Lung (tissue), 11 donors: ENCODE measurements at regions not wholly inside any gene's neighbourhood (a gene's known extent, or its start where the extent isn't known, plus 50 kb on each side); places are given as distances from the start of the nearest gene placed in this dataset.
A peak's percentile ranks its signal among the peaks of the same experiment; 100 is the strongest.
"Not testable (repeated sequence)": the region's sequence is repeated elsewhere in the genome, so short reads cannot be mapped to it uniquely, and the experiment has no call there.

ENCODE experiments used
- ATAC-seq: fragments of 200-7000 bp; cut with Tn5 transposase; one replicate; pipeline ENCODE4 v1.9.1; 2020; ENCODE audit warnings: moderate number of reproducible peaks; ENCODE audit not compliant: insufficient read depth, low FRiP score
- DNase-seq, 3 donors: peaks; one replicate each; pipeline ENCODE4 v3.0.0-alpha.2; 2013 to 2017
- H3K27ac ChIP-seq, 2 donors: one replicate each; pipeline ENCODE4 v1.5.1; 2013; ENCODE audit warnings: mild to moderate bottlenecking in 2 of 2, moderate library complexity in 2 of 2, control low read depth in 1 of 2, inconsistent platforms in 1 of 2, low read depth in 1 of 2, low read length in 1 of 2
- H3K27me3 ChIP-seq, 3 donors: one replicate each; pipeline ENCODE4 v1.5.1; 2013; ENCODE audit warnings: low read length in 2 of 3; ENCODE audit not compliant: control insufficient read depth in 3 of 3, insufficient read depth in 3 of 3
- H3K36me3 ChIP-seq, 4 donors: one replicate each; pipeline ENCODE4 v1.5.1; 2013; ENCODE audit warnings: low read length in 4 of 4, mild to moderate bottlenecking in 1 of 4, moderate library complexity in 1 of 4; ENCODE audit not compliant: control insufficient read depth in 4 of 4, insufficient read depth in 4 of 4
- H3K4me1 ChIP-seq, 5 donors: one replicate each; pipeline ENCODE4 v1.5.1; 2013; ENCODE audit warnings: low read length in 5 of 5, mild to moderate bottlenecking in 2 of 5, moderate library complexity in 1 of 5; ENCODE audit not compliant: control insufficient read depth in 5 of 5, insufficient read depth in 5 of 5
- H3K4me3 ChIP-seq: one replicate; pipeline ENCODE4 v1.5.1; 2013; ENCODE audit warnings: mild to moderate bottlenecking, control low read depth, moderate library complexity
- H3K9ac ChIP-seq, 2 donors: one replicate each; pipeline ENCODE4 v1.5.1; 2013; ENCODE audit warnings: low read length in 2 of 2, control low read depth in 1 of 2; ENCODE audit not compliant: insufficient read depth in 1 of 2
- H3K9me3 ChIP-seq, 4 donors: one replicate each; pipeline ENCODE4 v1.5.1; 2013; ENCODE audit warnings: low read length in 3 of 4, mild to moderate bottlenecking in 1 of 4, moderate library complexity in 1 of 4; ENCODE audit not compliant: control insufficient read depth in 4 of 4, insufficient read depth in 3 of 4
- WGBS, 2 donors: extraction: QIAGEN DNeasy Blood & Tissue Kit; methylation state at CpG; one replicate each; pipeline ENCODE4 v1.1.7; 2013; 5-methylcytosine and 5-hydroxymethylcytosine counted together
- TF ChIP-seq, protein P1 (sequence below): IDR thresholded peaks from 2 replicates; pipeline ENCODE4 v1.5.1; 2012; ENCODE audit warnings: mild to moderate bottlenecking; ENCODE audit errors: control extremely low read depth, extremely low read depth
- donor health status: control.
- donor health status: control.
- donor health status: Bipolar disorder and iron deficiency.
- donor health status: healthy.
- donor health status: DM: yes; HTN: yes; CAD: no.

DNA sequence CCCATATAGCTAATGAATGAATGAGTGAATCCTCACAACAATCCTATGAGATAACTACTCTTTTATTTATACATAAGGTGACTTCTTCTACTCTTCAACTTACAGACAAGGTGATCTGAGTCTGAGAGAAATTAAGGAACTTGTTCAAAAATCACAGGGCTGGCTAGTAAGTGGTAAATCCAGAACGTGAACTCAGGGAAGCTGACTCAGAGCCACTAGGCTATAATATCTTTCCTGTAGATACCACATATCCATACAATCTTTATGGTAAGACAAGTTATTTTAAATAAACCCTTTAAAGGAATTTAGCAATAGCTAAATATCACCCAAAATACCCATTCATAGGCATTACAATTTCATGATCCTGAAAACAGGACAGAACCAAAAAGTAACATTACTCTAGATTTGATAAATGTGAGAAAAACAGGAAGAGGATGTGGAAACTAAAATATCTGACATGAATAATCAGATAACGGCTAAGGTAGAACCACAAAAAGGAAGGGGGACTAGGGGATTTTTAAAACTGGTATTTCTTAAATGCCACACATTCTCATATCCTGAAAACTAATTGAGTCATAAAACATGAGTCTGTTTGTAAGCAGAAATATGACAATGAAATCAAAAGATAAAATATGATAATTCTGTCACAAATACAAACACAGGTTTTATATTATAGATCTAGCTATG lies 119.7 kb downstream of the NBPF8 start:
- not testable (repeated sequence) for H3K36me3 ChIP-seq, H3K27me3 ChIP-seq, H3K4me3 ChIP-seq, DNase-seq, H3K9ac ChIP-seq, H3K9me3 ChIP-seq, H3K4me1 ChIP-seq, ATAC-seq, H3K27ac ChIP-seq
- WGBS, 2 donors, result 14 to 32% methylated on average over 2 of the region's 2 CpGs

DNA sequence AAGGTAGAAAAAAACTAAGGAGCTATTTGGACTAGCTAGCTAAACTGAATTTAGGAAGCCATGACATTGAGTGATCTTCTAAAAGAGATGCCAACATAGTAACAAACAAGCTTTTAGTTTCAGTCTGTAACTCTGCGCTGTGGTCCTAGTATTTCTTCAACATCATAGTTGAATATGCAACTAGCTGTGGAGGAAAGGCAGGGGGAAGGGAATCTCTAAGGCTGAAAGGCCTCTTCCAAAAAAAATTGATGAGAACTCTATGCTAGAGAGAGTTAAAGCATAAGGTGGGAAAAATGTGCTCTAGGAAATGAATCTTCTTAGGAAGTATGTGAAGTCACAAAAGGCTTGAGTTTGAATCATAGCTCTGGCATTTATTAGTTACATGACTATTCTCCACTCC lies 120.2 kb downstream of the NBPF8 start:
- WGBS, 2 donors, result 59 to 60% methylated on average over 1 of the region's 1 CpG
- not testable (repeated sequence) for DNase-seq, H3K27ac ChIP-seq, H3K36me3 ChIP-seq, H3K9me3 ChIP-seq, H3K4me3 ChIP-seq, H3K9ac ChIP-seq, H3K4me1 ChIP-seq, H3K27me3 ChIP-seq, ATAC-seq

DNA sequence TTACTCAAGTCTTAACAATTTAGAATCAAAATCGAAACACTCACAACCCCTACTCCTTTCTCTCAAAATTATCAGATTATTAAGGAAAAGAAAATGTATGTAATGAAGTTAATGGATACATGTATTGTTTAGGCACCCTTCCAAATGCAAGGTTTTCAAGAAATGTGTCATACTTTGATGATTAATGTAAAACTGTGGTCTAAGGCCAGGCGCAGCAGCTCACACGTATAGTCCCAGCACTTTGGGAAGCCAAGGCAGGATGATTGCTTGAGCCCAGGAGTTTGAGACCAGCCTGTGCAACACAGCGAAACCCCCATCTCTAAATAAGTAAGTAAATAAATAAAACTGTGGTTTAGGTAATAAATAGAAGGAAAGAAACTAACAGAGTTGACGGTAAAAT lies 126.6 kb downstream of the NBPF8 start:
- H3K27me3 ChIP-seq, DNase-seq, H3K9me3 ChIP-seq, H3K36me3 ChIP-seq, H3K9ac ChIP-seq, ATAC-seq, H3K27ac ChIP-seq, H3K4me1 ChIP-seq, H3K4me3 ChIP-seq: not testable (repeated sequence)
- 88 to 100% methylated on average over 1 of the region's 5 CpGs for WGBS, 2 donors

DNA sequence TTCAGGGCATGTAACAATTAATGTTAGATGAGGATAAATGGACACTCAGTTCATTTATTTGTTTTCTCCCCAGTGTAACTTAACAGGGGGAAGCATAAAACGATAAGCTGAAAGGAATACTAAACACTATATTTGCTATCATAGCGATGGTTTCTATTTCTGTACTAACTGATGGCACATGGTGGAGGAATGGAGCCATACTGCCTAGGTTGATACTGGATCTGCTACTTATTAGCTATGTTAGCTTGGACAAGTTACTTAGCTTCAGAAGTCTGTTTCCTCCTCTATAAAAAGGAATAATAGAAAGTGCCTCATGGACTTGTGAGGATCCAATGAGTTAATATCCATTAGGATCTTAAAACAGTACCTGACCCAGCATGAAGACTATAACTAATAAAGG lies 127.5 kb downstream of the NBPF8 start:
- not testable (repeated sequence) for DNase-seq, H3K9ac ChIP-seq, H3K27me3 ChIP-seq, H3K27ac ChIP-seq, H3K4me1 ChIP-seq, H3K9me3 ChIP-seq, ATAC-seq, H3K4me3 ChIP-seq, H3K36me3 ChIP-seq
- WGBS, 2 donors, result no CpG with 5 or more reads among the region's 2 CpGs

DNA sequence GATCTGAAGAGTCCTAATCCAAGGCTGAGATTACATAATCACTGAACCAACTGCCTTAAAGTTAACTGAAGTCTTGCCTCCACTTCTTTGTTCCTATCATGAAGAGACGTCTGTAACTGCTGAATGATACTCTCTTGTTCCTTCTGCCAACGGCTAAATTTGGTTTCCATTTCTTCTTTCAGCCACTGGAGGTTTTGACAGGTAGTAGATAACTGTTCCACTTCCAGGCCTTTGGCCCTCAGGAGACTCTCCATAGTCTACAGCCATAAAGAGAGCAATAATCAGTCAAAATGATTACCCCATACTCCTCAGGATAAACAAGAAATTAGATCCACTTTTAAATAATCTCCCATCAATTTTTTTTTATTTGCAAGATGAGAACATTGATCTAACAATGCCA lies 128.1 kb downstream of the NBPF8 start:
- not testable (repeated sequence) for DNase-seq, H3K4me1 ChIP-seq, H3K27ac ChIP-seq, H3K9me3 ChIP-seq, H3K27me3 ChIP-seq, ATAC-seq, H3K9ac ChIP-seq, H3K4me3 ChIP-seq, H3K36me3 ChIP-seq
- WGBS, 2 donors, result no CpG with 5 or more reads among the region's 2 CpGs

DNA sequence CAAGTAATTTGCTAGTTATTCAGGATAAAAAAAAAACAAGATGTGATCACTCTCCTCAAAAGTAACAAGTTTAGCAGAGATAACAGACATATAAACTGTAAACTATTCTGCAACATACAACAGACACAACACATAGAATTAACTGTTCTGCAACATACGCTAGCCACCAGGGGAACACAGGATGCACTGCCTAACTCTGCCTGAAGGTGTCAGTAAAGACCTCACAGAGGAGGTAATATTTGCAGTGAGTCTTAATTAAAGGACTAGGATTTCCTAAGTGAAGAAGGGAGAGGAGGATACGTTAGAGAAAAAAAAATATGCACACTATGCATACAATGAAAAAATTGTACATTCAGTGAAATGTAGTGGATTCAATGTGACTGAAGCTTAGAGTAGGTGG lies 129.6 kb downstream of the NBPF8 start:
- H3K4me1 ChIP-seq, H3K9ac ChIP-seq, H3K9me3 ChIP-seq, H3K36me3 ChIP-seq, DNase-seq, H3K27me3 ChIP-seq, H3K4me3 ChIP-seq, H3K27ac ChIP-seq: not testable (repeated sequence)
- TF ChIP-seq, protein P1, sequence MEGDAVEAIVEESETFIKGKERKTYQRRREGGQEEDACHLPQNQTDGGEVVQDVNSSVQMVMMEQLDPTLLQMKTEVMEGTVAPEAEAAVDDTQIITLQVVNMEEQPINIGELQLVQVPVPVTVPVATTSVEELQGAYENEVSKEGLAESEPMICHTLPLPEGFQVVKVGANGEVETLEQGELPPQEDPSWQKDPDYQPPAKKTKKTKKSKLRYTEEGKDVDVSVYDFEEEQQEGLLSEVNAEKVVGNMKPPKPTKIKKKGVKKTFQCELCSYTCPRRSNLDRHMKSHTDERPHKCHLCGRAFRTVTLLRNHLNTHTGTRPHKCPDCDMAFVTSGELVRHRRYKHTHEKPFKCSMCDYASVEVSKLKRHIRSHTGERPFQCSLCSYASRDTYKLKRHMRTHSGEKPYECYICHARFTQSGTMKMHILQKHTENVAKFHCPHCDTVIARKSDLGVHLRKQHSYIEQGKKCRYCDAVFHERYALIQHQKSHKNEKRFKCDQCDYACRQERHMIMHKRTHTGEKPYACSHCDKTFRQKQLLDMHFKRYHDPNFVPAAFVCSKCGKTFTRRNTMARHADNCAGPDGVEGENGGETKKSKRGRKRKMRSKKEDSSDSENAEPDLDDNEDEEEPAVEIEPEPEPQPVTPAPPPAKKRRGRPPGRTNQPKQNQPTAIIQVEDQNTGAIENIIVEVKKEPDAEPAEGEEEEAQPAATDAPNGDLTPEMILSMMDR, result peak; percentile 62
- ATAC-seq, result peak; percentile 85
- WGBS, 2 donors, result 8 to 11% methylated on average over 1 of the region's 2 CpGs

DNA sequence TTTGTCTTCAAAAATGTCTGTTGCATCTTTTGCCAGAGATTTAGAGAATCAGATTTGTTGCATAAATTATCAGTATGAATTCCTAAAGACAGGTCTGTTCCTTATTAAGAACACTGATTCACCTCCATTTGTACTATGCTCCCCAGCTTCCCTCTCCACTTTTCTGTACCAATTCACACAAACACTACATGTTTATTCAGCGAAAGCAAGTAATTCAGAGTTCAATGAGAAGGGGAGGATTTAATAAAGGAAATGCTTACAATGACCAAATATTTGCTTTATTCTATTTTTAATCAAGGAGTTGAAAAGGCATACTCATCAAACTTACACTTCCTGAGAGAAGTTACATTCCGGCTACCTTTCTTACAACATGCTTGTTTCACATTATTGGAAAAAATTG lies 135.5 kb downstream of the NBPF8 start:
- not testable (repeated sequence) for H3K27ac ChIP-seq

DNA sequence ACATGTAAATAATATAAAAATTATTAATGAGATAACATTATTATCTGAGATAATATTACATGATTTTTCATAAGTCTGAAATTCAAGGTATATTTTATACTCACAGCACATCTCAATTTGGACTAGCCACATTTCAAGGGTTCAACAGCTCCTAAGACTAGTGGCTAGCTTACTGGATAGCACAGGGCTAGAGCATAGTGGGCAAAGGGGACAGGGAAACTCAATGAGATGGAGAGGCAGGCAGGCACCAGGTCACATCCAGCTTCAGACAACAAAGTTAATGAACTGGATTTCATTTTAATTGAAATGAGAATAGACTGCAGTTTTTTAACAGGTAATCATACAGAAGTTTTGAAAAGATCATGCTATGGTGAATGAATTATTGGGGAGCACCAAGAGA lies 137.4 kb downstream of the NBPF8 start:
- not testable (repeated sequence) for H3K27me3 ChIP-seq, H3K9me3 ChIP-seq, H3K4me1 ChIP-seq, DNase-seq, ATAC-seq, H3K4me3 ChIP-seq, H3K27ac ChIP-seq, H3K36me3 ChIP-seq, H3K9ac ChIP-seq

More for the DNA sequence above, 135.5 kb downstream of the NBPF8 start:
- ATAC-seq, H3K27me3 ChIP-seq, H3K4me3 ChIP-seq, DNase-seq, H3K4me1 ChIP-seq, H3K36me3 ChIP-seq, H3K9ac ChIP-seq, H3K9me3 ChIP-seq: not testable (repeated sequence)
- no CpG with 5 or more reads among the region's 2 CpGs for WGBS, 2 donors
